ENCODE measurements at regions not wholly inside any gene's neighbourhood (a gene's known extent, or its start where the extent isn't known, plus 50 kb on each side); places are given as distances from the start of the nearest gene placed in this dataset.

DNA sequence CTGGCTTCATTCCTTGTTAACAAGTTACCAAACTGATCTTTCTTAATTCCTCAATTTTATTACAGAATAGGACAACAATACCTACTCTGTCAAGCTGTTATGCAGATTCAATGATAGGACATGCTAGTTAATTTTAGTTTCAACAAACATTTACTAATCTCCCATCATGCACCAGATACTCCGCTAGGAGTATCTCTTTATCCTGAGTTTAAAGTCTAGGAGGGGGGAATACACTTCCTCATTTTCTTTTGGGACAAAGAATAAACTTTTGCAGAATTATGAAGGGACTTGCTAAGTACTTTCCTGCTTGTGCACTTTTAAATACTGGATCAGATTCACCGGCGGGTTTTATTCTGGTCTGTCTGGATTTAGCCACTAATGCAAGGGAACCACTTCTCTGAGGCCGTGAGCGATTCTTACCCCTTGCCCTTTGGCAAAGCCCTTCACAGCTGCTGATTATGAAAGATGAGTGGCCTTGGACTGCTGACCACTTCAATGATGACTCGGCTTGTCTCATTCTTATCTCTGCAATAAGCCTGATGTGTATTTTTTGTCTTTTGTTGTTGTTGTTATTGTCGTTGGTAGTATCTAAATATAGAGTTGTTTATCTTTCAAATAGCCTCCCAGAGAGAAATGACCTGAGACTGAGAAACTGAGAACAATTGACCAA is 73.9 kb downstream of the RMI1 start:
- DNase-seq (ENCODE audit: low spot score): no peak
- TF ChIP-seq, protein P1, sequence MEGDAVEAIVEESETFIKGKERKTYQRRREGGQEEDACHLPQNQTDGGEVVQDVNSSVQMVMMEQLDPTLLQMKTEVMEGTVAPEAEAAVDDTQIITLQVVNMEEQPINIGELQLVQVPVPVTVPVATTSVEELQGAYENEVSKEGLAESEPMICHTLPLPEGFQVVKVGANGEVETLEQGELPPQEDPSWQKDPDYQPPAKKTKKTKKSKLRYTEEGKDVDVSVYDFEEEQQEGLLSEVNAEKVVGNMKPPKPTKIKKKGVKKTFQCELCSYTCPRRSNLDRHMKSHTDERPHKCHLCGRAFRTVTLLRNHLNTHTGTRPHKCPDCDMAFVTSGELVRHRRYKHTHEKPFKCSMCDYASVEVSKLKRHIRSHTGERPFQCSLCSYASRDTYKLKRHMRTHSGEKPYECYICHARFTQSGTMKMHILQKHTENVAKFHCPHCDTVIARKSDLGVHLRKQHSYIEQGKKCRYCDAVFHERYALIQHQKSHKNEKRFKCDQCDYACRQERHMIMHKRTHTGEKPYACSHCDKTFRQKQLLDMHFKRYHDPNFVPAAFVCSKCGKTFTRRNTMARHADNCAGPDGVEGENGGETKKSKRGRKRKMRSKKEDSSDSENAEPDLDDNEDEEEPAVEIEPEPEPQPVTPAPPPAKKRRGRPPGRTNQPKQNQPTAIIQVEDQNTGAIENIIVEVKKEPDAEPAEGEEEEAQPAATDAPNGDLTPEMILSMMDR (IDR thresholded peaks at IDR 0.05; ENCODE audit: extremely low read depth, missing control alignments): no peak

DNA sequence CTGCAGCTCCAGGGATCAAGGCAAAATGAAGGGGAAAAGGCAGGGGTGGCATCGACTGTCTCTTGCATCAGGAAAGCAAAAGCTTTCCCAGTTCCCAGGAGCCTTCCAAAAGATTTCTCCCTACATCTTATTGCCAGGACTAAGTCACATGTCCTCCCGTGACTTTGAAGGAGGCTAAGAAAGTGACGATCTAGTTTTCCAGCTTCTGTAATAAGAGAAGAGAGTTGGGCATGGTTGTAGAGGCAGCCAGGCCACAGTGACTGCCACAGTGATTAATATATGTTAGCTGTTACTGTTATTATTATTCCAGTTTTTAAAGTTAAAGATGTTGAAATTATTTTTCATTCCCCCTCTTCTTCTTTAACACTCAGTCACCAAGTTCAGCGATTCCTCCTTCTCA is 77.1 kb downstream of the RMI1 start:
- DNase-seq (ENCODE audit: low spot score): no peak
- TF ChIP-seq, protein P1 (IDR thresholded peaks at IDR 0.05; ENCODE audit: extremely low read depth, missing control alignments): no peak

DNA sequence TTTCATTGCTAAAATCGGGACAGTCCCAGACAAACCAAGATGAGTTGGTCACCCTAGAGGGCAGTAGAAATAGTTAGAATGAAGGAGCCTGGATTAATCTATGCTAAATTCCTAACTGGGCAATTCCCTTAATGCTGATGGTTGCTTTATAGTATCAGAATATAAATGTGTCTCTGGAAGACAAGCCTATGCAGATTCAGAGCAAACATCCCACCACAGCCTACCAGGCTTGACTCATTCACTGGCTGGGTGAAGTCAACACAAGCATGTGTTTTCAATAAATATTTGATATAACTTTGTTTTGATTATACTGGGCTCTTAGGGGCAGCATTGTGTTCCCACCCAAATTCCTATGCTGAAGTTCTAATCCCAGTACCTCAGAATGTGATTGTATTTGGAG is 79.3 kb downstream of the RMI1 start:
- no peak for DNase-seq (ENCODE audit: low spot score)
- TF ChIP-seq, protein P1 (IDR thresholded peaks at IDR 0.05; ENCODE audit: extremely low read depth, missing control alignments): no peak

DNA sequence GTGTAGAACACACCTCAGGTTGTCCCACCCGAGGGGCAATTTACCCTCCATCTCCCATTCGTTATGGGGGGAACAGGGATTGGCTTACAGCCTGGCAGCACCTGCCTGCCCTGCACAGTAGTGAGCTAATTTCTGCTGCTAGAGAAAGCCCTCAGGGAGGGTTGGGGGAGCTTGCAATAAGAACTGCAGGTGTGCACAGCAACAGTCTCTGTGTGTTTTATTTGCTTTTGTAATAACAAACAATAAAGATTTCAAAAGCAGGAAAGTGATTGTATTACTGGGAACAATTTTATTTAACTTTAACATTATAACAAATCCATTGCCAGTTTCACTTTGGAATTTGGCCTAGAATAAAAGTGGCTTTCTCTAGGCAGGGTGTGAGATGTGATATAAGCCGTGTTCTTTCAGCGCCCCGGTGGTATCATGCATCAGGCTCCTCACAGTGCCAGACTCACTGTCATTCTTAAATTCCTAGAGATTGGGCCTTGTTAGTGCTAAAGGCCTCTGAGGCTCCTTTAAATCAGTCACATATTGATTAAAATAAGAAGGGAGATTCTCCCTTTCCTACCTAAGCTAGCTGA is 81.1 kb downstream of the RMI1 start:
- TF ChIP-seq, protein P1 (IDR thresholded peaks at IDR 0.05; ENCODE audit: extremely low read depth, missing control alignments): no peak
- DNase-seq (ENCODE audit: low spot score): no peak

DNA sequence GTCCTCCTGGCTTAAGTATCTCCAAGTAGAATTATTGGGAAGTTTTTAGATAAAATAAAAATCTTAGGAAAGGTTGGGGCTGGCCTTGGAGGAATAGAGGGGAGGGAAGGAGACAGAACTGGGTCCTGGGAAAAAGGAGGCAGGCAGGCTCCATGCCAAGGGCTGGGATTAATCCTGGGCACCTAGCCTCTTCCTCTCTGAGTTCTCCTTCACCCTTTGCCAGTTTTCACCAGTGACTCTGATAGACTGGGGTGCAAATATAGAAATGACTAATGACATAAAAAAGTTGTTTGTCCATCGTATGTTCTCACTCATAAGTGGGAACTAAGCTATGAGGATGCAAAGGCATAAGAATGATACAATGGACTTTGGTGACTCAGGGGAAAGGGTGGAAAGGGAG is 81.9 kb downstream of the RMI1 start:
- TF ChIP-seq, protein P1 (IDR thresholded peaks at IDR 0.05; ENCODE audit: extremely low read depth, missing control alignments): no peak
- no peak for DNase-seq (ENCODE audit: low spot score)

DNA sequence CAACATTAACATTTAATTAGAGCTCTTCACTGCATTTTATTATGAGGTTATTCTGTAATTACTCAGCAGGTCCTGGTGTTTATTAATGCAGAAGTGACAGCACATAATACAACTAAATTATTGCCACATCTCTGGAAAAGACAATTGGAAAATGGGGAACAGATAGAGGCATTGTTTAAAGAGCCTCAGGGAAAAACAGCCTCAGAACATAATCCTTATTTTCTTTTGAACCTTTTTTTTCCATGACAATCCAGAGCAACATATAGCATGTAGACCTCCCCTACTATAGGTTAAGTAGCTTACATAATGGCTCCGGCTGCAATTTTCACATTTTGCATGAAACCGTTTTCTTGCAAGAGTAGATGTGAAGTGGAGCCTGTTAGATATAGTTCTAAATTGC is 87.2 kb downstream of the RMI1 start:
- TF ChIP-seq, protein P1 (IDR thresholded peaks at IDR 0.05; ENCODE audit: extremely low read depth, missing control alignments): no peak
- no peak for DNase-seq (ENCODE audit: low spot score)

DNA sequence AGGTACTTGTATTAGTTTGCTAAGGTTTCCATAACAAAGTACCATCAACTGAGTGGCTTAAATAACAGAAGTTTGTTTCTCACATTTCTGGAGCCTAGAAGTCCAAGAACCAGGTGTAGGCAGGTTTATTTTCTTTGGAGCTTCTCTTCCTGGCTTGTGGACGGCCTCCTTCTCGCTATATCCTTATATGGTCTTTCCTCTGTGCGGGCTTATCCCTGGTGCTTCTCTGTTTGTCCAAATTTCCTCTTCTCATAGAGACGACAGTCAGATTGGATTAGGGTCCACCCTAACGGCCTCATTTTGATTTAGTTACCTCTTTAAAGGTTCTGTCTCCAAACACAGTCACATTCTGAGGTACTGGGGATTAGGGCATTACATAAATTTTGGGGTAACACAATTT is 88.3 kb downstream of the RMI1 start:
- DNase-seq (ENCODE audit: low spot score): no peak
- TF ChIP-seq, protein P1 (IDR thresholded peaks at IDR 0.05; ENCODE audit: extremely low read depth, missing control alignments): no peak
